ENCODE measurements at regions not wholly inside any gene's neighbourhood (a gene's known extent, or its start where the extent isn't known, plus 50 kb on each side); places are given as distances from the start of the nearest gene placed in this dataset.

GRCh38 chr6:27854421-27854820, 57.8 kb downstream of the OR2B2 start:
- Histone ChIP-seq H3K56ac (ENCODE audit: insufficient read length, low read depth, low read length) (no peak overlapping the region), H2AFZ (ENCODE audit: low read length) (no peak overlapping the region), H3K9ac (ENCODE audit: extremely low read depth, insufficient read length, low read length) (no peak overlapping the region), H3K23ac (ENCODE audit: insufficient read length, low read depth, low read length) (no peak overlapping the region), H4K91ac (ENCODE audit: insufficient read length, low read depth, low read length) (no peak overlapping the region), H3K4me2 (ENCODE audit: insufficient read depth, insufficient read length, low read length) (no peak overlapping the region), H4K5ac (ENCODE audit: insufficient read length, low read depth, low read length) (no peak overlapping the region), H2BK120ac (ENCODE audit: low read depth, low read length, poor library complexity, severe bottlenecking) (no peak overlapping the region), H2BK15ac (ENCODE audit: low read depth, low read length) (no peak overlapping the region), H3K23me2 (ENCODE audit: insufficient read length, low read depth, low read length, poor library complexity, severe bottlenecking) (no peaks in the 10 kb centered on the region), H3K27ac (ENCODE audit: insufficient read length, low read depth, low read length) (no peak overlapping the region), H3K14ac (ENCODE audit: insufficient read depth, low read length) (no peak overlapping the region), H3K27me3 (ENCODE audit: insufficient read depth, low read length) (no peaks in the 10 kb centered on the region), H3K4ac (ENCODE audit: low read depth, low read length) (no peak overlapping the region), H4K8ac (replicated peaks; ENCODE audit: insufficient read length, low read depth, low read length) (no peak overlapping the region), H2AK5ac (ENCODE audit: insufficient read length, low read length) (no peak overlapping the region), H4K20me1 (ENCODE audit: control insufficient read depth, insufficient read depth, insufficient read length) (no peaks in the 10 kb centered on the region), H2BK20ac (ENCODE audit: low read depth, low read length, poor library complexity, severe bottlenecking) (no peak overlapping the region), H3K4me1 (ENCODE audit: insufficient read depth, low read length) (no peaks in the 10 kb centered on the region), H3K18ac (ENCODE audit: insufficient read length, low read depth, low read length) (no peak overlapping the region), H3K9me3 (ENCODE audit: control insufficient read depth, low read depth, low read length) (no peaks in the 10 kb centered on the region), H3T11ph (ENCODE audit: low read length) (no peak overlapping the region), H3K79me1 (ENCODE audit: insufficient read depth, low read depth, low read length, poor library complexity, severe bottlenecking) (no peaks in the 10 kb centered on the region), H3K79me2 (ENCODE audit: insufficient read depth, low read length) (no peaks in the 10 kb centered on the region), H2BK5ac (ENCODE audit: insufficient read length, low read length) (no peak overlapping the region), H2BK12ac (ENCODE audit: insufficient read length, low read depth, low read length) (no peak overlapping the region)
- Mint-ChIP-seq H3K27me3 (ENCODE audit: low read depth) (no peaks in the 10 kb centered on the region), H3K36me3 (ENCODE audit: insufficient read depth in 1 of 3, low read depth in 3 of 3) (0 out of 7 replicates have a peak, but pooled peaks cover 0 to 6% (median 0%) of the 10 kb centered on the region in 3 experiments), H3K27ac (no peak overlapping the region), H3K4me1 (peaks cover 12% of the 10 kb centered on the region in 2 experiments), H3K4me3 (no peak overlapping the region), H3K9me3 (no peaks in the 10 kb centered on the region)
- WGBS (ENCODE audit: extremely low coverage, insufficient read length, low lambda C conversion rate): no CpG with 5 or more reads among the region's 1 CpG
- DNase-seq: no peak
- no peak for TF ChIP-seq CTCF (conservative IDR thresholded peaks at IDR 0.05)
